ENCODE measurements at regions not wholly inside any gene's neighbourhood (a gene's known extent, or its start where the extent isn't known, plus 50 kb on each side); places are given as distances from the start of the nearest gene placed in this dataset.
"Not testable (repeated sequence)": the region's sequence is repeated elsewhere in the genome, so short reads cannot be mapped to it uniquely, and the experiment has no call there.

- TF ChIP-seq, protein P1, sequence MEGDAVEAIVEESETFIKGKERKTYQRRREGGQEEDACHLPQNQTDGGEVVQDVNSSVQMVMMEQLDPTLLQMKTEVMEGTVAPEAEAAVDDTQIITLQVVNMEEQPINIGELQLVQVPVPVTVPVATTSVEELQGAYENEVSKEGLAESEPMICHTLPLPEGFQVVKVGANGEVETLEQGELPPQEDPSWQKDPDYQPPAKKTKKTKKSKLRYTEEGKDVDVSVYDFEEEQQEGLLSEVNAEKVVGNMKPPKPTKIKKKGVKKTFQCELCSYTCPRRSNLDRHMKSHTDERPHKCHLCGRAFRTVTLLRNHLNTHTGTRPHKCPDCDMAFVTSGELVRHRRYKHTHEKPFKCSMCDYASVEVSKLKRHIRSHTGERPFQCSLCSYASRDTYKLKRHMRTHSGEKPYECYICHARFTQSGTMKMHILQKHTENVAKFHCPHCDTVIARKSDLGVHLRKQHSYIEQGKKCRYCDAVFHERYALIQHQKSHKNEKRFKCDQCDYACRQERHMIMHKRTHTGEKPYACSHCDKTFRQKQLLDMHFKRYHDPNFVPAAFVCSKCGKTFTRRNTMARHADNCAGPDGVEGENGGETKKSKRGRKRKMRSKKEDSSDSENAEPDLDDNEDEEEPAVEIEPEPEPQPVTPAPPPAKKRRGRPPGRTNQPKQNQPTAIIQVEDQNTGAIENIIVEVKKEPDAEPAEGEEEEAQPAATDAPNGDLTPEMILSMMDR (IDR thresholded peaks at IDR 0.05; ENCODE audit: extremely low read depth, missing control alignments): no peak
These were observed 64.1 kb upstream of the USP15 start for GRCh38 chr12:62196146-62196545.

GRCh38 chr12:62202861-62203260 is 57.3 kb upstream of the USP15 start:
- not testable (repeated sequence) for DNase-seq (ENCODE audit: low spot score)

More at GRCh38 chr12:62196146-62196545, 64.1 kb upstream of the USP15 start:
- no peak for DNase-seq (ENCODE audit: low spot score)

DNA sequence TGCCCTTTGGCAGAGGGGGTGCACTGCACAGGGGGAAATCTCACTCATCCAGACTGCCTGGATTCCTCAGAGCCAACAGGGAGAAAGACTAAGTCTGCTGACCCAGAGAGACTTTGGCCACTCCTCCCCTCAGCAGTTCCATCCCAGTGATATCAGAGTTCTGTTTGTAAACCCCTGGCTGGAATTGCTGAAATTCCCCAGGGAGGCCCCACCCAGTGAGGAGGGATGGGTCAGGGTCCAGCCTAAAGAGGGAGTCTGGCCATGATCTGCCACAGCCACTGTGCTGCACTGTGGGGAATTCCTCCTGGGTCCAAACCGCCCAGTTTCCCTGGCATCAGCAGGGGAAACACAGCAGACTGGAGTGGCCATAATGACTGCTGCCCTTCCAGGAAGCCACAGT is 54.9 kb upstream of the USP15 start:
- DNase-seq (ENCODE audit: low spot score): no peak
- TF ChIP-seq, protein P1 (IDR thresholded peaks at IDR 0.05; ENCODE audit: extremely low read depth, missing control alignments): no peak

DNA sequence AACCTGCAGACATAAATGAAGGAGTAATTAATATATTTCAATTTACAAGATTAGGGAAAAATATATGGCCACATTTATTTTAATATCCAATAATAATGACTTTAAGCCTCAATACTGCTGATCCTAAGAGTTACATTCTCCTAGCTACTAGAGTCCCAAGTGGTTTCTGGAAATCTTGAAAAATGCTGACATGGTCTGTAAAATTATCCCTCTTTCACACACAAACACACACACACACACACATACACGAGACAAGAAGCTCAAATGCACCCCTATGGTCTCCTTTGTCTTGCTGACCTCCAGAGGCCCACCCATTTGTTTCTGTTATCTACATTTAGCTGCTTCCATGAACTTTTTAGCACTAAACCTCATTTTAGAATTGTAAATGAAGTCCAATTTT is 53.0 kb upstream of the USP15 start:
- TF ChIP-seq, protein P1 (IDR thresholded peaks at IDR 0.05; ENCODE audit: extremely low read depth, missing control alignments): no peak
- no peak for DNase-seq (ENCODE audit: low spot score)

Data from GM20000 (cell line).